MV-4-11 (cell line): ENCODE measurements at regions not wholly inside any gene's neighbourhood (a gene's known extent, or its start where the extent isn't known, plus 50 kb on each side); places are given as distances from the start of the nearest gene placed in this dataset.

ENCODE experiments used
- DNase-seq: peaks from one replicate; lab custom pipeline; 2025; lab: John Stamatoyannopoulos, UW

DNA sequence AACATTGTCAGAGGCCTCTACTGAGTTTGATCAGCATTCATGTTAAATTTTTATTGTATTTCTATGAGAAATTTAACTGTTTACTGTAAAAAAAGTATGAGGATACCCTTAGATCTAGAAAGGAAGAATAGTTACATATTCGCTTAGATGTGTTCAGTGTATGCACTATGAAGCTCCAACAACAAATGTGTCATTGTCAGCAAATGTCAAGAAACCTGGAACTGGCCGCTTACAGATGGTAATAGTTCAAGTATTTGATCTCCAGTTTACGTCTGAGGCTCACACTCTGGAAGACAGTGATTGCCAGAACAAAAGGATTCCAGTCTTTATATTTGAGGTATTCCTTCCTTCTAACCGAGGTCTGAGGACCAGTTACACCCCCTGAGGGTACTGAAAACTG lies 921.2 kb upstream of the LRRTM1 start:
- DNase-seq, result no peak

DNA sequence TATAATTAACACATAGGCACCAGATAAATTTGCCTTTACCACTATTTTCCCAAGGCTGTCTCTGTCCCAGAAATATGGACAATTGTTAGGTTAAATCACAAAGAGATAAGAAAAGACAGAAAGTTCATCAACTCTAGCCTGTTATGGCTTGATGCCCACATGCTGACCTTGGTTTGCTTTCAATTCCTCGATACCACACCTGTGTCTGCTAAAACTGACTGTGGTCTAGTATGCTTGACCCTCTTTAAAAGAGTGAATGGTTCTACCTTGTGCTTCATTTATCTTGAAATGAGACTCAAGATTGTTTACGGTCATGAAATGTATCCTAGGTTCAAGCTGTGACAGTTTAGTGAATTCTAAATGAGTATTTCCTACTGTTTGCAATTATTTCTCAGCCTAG lies 909.0 kb upstream of the LRRTM1 start:
- no peak for DNase-seq

DNA sequence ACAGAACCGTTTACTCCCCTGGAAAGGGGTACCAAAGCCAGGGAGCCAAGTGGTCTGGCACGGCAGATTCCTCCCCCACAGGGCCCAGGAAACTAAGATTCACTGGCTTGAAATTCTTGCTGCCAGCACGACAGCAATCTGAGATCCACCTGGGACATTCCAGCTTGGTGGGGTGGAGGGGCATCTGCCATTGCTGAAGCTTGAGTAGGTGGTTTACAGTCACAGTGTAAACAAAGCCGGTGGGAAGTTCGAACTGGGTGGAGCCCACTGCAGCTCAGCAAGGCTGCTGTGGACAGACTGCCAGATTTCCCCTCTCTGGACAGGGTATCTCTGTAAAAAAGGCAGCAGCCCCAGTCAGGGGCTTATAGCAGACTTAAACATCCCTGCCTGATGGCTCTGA lies 901.7 kb upstream of the LRRTM1 start:
- DNase-seq, result no peak

DNA sequence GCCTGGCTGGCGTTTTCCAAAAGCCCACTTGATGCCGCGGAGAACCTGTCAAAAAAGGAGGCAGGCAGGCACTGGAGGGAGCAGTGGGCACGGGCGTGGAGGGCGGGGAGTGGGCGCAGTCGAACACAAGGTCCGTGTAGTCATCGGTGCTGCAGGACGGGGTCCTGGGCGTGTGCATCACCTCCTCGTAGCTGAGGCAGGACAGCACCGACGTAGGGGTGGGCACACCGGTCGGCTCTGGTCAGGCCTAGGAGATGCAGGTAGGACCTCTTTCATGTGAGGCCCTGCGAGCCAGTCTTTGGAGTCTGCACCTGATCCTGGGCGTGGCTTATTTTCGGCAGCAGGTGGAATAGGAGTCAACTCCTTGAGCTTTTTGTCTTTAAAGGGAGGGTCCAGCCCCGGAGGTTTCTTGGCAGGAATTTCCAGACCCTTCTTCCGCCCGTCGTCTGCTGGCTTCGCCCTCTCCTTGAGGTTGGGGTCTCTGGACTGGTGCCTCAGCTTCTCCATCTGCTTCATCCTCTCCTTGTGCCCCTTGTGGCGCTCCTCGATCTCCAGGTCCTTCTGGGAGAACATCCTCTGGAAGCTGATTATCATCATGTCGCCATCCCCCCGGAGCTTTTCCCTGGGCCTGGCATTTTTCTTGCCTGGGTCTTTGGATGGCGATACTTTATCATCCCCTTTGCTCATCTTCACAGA lies 892.5 kb upstream of the LRRTM1 start:
- no peak for DNase-seq

DNA sequence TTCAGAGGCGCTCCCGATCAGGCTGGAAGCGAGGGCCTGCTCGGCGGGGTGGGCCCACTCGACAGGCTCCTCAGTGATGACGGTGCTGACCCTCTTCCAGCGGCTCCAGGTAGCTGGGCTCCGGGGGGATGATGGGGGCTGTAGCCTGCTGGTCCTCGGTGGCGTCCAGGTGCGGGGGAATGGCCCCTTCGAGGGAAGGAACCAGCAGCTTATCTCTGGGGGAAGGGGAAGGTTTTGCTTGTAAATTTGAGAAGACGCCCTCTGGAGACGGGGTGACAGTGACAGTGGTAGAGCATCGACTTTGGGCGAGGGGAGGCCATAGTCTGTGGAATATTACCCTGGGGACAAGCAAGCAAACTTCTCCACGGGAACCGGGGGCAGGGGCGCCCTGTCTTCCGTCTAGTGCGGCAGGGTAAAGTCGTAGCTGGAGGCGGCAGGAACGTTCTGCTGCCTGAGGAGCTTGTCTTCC lies 891.9 kb upstream of the LRRTM1 start:
- no peak for DNase-seq

DNA sequence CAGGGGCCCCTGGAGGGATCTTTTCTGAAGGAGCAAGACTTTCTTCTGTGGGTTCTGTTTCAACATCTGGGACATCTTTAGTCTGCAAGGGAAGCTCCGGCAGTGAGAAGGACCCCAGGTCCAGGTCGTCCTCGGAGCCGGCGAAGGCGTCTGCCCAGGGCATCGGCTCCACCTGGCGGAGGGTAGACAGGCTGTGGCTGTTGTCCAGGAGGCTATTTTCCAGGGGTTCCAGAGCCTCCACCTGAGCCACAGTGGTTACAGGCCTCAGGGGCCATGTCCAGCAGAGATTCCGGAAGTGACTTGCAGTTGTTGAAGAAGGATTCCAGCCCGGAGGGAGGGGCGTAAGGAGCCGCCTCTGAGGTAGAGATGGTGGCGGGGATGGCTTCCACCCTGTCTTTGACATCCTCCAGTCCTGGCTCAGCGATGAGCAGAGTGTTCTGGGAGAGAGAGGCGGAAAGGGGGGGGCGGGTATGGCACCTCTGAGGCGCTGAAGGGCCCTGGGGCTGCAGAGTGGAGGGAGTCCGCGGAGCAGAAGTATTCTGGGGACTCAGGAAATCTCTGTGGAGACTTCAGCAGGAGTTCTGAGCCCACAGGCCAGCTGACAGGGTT lies 891.3 kb upstream of the LRRTM1 start:
- no peak for DNase-seq

DNA sequence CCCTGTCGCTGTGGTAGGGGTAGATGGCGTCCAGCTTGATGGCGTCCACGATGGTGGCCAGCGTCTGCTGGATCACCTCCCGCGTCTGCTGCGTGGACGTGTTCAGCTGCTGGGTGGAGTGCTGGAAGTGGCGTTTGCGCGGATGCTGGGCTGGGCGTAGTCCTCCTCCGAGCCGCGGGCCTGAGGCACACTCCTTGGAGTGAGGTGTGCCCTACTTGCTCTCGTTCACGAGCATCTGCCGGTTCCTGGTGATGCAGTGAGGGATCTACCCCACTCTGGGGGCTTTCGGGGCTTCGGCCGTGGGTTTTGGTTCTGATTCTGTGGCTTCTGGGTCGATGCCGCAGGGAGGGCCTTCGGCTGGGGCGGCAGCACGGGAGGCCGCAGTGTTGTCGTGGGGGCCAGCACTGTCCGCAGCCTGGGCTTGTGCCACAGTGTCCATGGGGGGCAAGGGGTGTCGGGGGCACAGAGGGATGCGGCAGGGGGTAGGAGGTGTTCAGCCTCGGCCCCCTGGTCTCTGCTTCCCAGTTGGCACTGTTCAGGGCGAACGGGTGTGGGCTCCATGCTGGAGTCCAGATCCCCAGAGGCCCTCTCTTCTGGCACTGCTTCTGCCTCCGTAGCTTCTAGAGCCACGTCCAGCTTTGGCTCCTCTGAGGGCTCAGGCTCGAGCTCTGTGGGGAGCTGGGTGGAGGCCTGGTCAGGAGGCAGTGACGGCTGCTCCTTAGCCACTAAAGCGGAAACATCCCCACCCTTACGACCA lies 890.6 kb upstream of the LRRTM1 start:
- DNase-seq, result no peak

DNA sequence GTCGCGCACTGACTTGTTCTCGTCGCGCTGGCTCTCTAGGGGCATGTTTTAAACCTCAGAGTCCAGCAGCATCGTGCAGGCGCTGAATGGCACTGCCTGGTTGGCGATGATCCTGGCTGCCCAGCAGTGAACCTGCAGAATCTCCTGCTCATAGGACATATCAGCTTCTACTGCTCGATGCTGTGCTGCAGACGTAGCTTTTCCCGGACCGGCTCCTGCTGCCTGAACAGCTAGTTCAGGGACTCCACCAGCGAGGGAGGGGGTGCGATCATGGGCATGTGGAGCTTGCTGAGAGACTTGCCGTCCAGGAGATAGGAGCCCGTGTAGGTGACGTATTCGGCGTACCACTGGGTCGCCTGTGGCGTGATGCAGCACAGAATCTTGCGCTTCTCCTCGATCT lies 890.0 kb upstream of the LRRTM1 start:
- DNase-seq, result no peak

DNA sequence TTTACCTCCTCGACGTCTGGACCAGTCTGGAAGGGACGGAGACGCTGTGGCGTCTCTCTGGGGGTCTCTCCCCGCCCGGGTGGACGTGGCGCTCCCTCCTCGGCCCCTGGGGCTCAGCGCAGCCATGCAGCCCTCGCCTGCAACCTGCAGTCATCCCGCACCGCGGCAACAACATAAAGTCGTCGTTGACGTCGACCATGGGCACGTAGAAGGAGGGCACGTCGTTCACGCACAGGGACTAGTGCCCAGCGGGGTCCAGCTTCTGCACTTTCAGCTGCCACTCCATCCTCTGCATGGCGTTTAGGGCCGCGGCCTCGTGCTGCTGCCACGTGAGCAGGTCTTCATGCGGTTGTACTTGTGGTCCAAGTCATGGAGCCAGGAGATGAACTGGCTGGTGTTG lies 889.6 kb upstream of the LRRTM1 start:
- DNase-seq, result no peak

DNA sequence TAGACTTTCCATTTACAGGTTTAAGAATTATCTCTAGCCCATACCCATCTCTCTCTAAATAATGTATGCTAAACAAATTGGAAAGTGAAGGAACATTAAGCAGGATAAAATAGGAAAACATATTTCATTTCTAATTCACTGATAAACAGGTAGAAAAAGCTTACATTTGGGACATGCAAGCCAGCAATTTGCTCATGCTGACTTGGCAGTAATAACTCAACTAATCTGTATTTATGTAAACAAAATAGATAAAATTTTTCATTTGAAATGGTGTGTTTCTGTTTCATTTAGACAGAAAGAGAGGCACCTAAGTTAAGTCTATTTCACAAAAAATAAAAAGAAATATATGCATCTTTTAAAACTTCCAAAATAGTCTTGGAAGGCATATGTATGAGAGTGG lies 877.3 kb upstream of the LRRTM1 start:
- DNase-seq, result no peak

DNA sequence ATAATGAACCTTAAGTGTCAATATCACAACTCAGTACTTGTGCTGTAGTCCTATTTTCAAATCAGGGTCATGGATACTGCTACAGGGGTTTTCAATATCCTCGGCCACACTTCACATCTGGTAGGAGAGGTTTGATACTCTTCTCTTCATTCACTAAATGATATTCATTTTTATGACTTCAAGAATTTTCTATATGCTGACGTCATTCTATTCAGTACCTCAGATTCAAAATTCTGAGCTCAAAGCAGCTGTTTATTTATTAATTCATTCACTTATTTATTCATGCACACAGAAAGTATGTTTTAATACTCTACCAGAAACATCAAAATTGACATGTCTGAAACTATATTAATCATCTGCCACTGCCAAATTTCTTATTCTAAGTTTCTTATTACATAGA lies 866.9 kb upstream of the LRRTM1 start:
- DNase-seq, result no peak

DNA sequence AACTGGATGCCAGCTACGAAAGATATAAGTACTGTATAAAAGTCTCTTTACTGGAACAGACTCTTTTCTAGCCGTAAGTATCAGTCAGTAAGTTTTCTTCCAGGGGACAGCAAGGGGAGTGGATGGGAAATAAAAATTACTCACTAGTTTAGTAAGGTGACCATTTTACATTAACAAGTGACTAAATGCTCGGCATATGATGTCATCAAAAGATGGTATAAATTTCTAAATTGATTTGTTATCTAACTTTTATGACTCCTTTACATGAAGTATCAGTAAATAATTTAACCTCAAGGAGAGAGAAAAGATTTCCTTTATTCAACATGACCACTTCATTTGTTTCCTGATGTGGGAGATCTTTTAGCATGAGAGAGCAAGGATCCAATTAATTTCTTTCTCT lies 859.0 kb upstream of the LRRTM1 start:
- no peak for DNase-seq

DNA sequence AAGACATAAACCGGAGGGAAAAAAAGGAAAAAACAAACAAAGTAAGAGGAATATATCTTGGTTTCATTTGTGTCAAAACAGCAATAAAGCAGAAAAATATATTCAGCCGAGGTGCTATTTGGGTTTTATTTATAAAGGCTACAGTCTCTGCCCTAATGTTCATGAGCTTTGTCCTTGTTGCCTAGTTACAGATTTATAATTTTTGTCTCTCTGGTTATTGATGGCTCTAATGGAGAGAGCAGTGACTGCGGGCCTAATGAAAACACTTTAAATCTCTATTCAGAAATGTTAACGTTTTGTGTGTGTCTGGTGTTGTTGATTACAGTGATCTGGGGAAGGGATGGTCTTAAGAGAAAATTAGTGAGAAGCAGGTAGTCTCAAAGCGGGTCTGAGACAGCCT lies 854.0 kb upstream of the LRRTM1 start:
- DNase-seq, result no peak

DNA sequence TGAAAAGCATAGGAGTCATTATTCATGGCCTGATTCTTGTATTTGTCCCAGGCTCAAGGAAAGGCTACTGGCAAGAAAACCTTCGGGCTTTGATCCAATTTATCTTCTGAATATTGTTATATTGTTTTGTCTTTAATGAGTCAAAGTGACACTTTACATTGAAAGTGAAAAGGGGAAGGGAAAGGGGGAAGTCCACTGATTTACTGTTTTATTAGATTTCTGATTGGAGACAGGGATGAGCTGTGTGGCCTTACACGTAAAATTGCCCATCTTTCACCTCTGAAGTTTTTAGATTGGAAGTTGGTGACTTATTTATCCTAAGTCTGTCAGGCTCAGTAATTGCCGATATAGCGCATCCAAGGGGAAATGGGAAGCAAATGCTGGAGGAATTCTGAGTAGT lies 843.8 kb upstream of the LRRTM1 start:
- DNase-seq, result peak; percentile 23

DNA sequence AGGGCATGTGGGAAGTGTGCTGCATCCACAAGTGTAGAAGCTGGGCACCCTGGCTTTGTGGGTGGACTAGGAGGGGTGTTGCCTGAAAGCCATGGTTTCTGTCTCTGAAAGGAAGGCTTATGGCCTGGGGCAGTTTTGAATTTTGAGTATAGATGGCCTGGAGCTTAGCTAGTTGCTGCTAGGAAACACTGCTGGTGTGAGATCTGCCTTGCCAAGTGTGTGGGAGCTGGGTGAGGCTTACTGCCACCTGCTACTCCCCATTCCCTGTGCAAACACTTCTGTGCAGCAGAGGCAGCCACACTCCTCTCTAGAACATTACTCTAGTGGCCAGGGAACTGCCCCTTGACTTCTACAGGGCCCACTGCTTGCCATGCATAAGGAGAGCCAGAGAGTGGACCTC lies 831.7 kb upstream of the LRRTM1 start:
- no peak for DNase-seq

DNA sequence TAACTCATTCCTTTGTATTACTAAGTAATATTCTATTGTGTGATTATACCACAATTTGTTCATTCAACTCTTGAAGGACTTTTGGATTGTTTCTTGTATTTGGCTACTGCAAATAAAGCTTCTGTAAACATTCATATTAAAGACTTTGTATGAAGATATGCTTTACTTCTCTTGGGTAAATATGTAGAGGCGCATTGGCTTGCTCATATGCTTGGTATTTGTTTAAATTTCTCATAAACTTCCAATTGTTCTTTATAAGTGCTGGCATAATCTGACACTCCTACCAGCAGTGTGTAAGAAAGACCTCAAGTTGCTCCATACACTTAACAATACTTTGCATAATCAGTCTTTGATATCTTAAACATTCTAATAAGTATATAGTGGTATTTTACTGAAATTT lies 792.8 kb upstream of the LRRTM1 start:
- no peak for DNase-seq

DNA sequence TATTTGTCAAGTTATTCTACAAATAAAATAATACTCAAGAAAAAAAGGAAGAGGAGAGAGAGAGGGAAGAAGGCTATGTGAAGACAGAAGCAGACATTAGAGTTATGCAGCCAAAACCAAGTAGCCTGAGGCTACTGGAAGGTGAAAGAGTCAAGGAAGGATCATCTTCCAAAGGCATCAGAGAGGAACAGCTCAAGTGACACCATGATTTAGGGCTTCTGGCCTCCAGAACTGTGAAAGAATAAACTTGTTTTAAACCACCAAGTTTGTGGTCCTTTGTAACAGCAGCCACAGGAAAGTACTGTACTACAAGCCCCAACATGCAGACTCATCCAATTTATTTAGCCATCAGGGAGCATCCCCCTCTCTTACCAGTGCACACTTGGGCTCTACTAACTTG lies 788.5 kb upstream of the LRRTM1 start:
- DNase-seq, result no peak

DNA sequence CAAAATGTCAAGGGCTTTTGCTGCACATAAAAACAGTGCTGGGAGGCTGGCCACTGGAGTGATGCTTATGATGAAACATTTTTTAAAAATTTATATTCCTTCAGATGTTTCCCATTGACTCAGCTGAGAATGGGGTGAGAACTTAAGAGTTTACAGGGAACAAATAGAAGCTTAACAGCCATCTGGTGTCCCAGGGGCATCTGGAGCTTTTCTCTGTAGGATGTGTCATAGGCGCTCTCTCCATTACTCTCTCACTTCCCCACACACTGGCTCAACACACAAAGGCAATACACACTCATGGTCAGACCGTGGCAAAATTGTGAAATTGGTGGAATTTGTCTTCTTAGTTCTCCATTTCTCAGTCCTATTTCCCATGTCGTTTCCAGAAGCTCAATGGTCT lies 783.1 kb upstream of the LRRTM1 start:
- peak; percentile 67 for DNase-seq

DNA sequence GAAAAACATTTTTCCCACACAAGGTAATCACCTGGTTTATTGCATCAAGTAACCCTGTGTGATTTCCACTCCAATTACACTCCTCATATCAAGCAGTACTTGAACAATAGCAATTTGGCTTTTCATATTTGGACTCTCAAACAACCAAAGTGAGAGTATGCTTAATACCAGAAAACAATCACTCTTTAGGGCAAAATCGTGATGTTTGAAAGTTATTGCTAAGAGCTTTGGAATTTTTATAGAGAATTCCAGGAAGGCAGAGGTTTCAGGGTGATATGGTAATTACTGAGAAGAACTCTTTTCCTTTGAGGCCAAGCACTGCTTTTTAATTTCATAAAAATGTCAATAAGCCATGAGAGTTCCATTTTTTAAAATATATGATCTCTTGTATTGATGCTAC lies 779.5 kb upstream of the LRRTM1 start:
- no peak for DNase-seq

DNA sequence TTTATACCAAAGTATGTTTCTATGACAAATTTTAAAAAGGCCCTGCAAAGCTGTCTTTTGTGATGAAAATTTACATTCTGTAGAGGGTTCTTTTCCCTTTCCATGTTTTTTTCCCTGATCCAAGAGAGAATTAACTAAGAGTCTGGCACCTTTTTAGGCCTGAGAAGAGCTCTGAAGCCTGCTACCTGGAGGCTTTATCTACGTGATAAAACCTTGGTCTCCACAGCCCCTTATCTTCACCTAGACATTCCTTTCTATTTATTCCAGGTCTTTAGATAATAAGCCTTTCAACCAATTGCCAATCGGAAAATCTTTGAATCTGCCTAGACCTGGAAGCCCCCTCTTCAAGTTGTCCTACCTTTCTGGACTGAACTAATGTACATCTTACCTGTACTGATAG lies 774.1 kb upstream of the LRRTM1 start:
- no peak for DNase-seq

DNA sequence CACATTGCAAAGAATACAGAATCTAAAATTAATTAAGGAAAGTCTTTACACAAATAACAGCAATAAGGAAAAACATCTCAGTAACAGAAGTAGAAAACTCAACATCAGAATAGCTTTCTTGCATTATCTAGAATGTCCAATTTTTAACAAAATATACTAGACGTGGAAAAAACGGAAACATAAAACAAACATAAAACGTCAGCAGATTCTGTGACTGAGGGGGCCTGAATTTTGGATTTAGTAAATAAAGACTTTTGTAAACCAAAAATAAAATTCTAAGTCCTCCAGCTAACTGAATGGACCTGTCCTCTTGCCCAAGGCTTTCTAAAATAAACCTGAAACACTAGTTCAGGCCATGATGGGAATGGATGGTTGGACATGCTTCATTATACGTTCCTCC lies 773.5 kb upstream of the LRRTM1 start:
- DNase-seq, result no peak

DNA sequence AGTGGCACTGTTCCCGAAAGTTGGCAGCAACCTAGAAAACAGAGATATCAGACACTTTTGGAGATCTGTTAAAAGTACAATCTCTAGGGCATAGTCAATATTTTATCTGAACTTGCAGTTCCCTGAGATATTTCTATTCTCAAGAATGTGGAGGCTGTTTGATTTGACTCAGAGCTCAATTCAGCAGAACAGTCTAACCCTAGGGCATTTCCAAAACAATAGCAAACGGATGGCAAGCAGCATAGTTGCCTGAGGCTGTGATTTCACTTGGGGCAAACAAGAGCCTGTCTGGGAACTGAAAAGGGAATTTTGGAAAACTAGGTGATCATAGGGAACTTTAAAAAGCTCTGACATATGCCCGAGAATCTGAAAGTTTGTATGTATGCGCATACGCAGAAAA lies 772.8 kb upstream of the LRRTM1 start:
- DNase-seq, result no peak

DNA sequence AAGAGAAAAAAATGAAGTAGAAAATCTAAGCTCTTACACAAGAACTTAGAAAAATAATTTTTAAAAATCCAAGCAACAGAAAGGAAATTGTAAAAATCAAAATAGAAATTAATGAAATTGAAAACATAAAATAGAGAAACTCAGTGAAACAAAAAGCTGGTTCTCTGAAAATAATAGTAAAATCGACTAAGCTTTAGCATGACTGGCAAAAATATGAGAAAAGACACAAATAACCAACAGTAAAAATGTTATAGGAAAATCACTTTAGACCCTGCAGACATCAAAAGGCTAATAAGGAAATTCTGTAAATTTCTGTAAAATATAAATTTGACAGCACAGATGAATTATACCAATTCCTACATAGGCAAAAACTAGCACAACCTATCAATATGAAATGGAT lies 768.9 kb upstream of the LRRTM1 start:
- DNase-seq, result no peak

DNA sequence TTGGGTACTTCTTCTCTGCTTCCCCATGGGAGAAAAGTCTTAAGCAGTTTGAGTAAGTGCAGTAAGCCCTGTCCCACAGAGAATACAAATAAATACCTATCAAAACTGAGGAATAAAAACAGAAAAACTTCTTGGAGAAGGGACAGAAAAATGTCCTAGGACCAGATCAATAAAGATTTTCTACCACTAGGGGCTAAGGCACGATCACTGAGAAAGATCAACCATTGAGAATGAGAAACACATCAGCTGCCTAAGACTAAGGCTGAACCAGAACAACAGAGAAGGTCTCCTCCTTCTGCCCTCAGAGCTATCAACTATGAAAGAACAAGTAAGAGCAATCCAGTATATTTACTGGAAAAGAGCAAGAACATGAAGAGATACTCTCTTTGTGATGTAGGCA lies 763.6 kb upstream of the LRRTM1 start:
- no peak for DNase-seq
